ENCODE measurements at regions not wholly inside any gene's neighbourhood (a gene's known extent, or its start where the extent isn't known, plus 50 kb on each side); places are given as distances from the start of the nearest gene placed in this dataset.

- TF ChIP-seq CTCF (IDR thresholded peaks at IDR 0.05) (no peak), POLR2A (IDR thresholded peaks at IDR 0.05) (no peak)
These were observed 230.1 kb downstream of the CAAP1 start for GRCh38 chr9:26662476-26662875.
